Caco-2 (cell line): ENCODE measurements at regions not wholly inside any gene's neighbourhood (a gene's known extent, or its start where the extent isn't known, plus 50 kb on each side); places are given as distances from the start of the nearest gene placed in this dataset.

Experiments used
- BruUV-seq: library from RNA; stranded (reverse); fragments of 400-500 nt; replicated peaks from 2 replicates; lab custom pipeline; 2021; lab: Mats Ljungman, UMichigan
- CTCF ChIA-PET: fragments of 300-600 bp; sonication (Branson Sonifier 250); formaldehyde crosslinking; loops from one replicate; lab custom pipeline; 2022; ENCODE audit warnings: antibody characterized with exemption; lab: Charles Lee
- POLR2A ChIA-PET: fragments of 300-600 bp; sonication (Branson Sonifier 250); formaldehyde crosslinking; loops from one replicate; lab custom pipeline; 2022; ENCODE audit warnings: antibody characterized with exemption; lab: Charles Lee
- DNase-seq, 2 experiments: peaks; one replicate each; pipeline versions ENCODE4 v3.0.0 to v3.0.0-alpha.2; 2020 to 2022
- H3K27me3 ChIP-seq: replicated peaks from 2 replicates; pipeline ENCODE4 v1.6.0; 2011; ENCODE audit warnings: low read length; ENCODE audit not compliant: control insufficient read depth, insufficient read depth
- H3K36me3 ChIP-seq: 2 replicates; pipeline ENCODE4 v1.5.1; 2011; ENCODE audit warnings: low read length; ENCODE audit not compliant: control insufficient read depth, insufficient read depth
- H3K4me1 ChIP-seq: fragments of 250-450 bp; sonication (Bioruptor Pico); 2 replicates; pipeline ENCODE4 v1.5.1; 2020; ENCODE audit warnings: mild to moderate bottlenecking
- H3K4me3 ChIP-seq: 2 replicates; pipeline ENCODE4 v1.5.1; 2011; ENCODE audit warnings: low read depth, mild to moderate bottlenecking, control low read depth, low read length
- H3K9me3 ChIP-seq: fragments of 250-450 bp; sonication (Bioruptor Pico); 2 replicates; pipeline ENCODE4 v1.5.1; 2020; ENCODE audit warnings: mild to moderate bottlenecking, moderate library complexity
- H3K27ac Mint-ChIP-seq: one replicate; pipeline ENCODE4 v1.8.0; 2022; ENCODE audit warnings: mixed read lengths; ENCODE audit not compliant: unreplicated experiment
- H3K27me3 Mint-ChIP-seq: one replicate; pipeline ENCODE4 v1.8.0; 2022; ENCODE audit warnings: mixed read lengths; ENCODE audit not compliant: insufficient read depth, unreplicated experiment
- H3K36me3 Mint-ChIP-seq: one replicate; pipeline ENCODE4 v1.8.0; 2022; ENCODE audit warnings: mild to moderate bottlenecking, mixed read lengths; ENCODE audit not compliant: insufficient read depth, unreplicated experiment
- H3K4me1 Mint-ChIP-seq: one replicate; pipeline ENCODE4 v1.8.0; 2022; ENCODE audit warnings: low read depth, mixed read lengths; ENCODE audit not compliant: unreplicated experiment
- H3K4me3 Mint-ChIP-seq: one replicate; pipeline ENCODE4 v1.8.0; 2022; ENCODE audit warnings: mild to moderate bottlenecking, moderate library complexity, mixed read lengths; ENCODE audit not compliant: unreplicated experiment
- H3K9me3 Mint-ChIP-seq: one replicate; pipeline ENCODE4 v1.8.0; 2022; ENCODE audit warnings: mixed read lengths; ENCODE audit not compliant: unreplicated experiment
- CTCF ChIP-seq, 2 experiments: fragments of 200-600 bp in 1 of 2; IDR thresholded peaks; 1 replicate in 1 of 2; 2 replicates in 1 of 2; pipeline versions ENCODE4 v1.5.1 to v1.8.0; 2011 to 2022; ENCODE audit warnings: antibody characterized with exemption in 1 of 2, control low read depth in 1 of 2, inconsistent platforms in 1 of 2, low read depth in 1 of 2, low read length in 1 of 2, mild to moderate bottlenecking in 1 of 2, moderate library complexity in 1 of 2; ENCODE audit not compliant: insufficient read depth in 1 of 2, severe bottlenecking in 1 of 2, unreplicated experiment in 1 of 2
- intact Hi-C: fragments of 100-400 bp; cut with micrococcal nuclease; formaldehyde crosslinking; loops from one replicate; pipeline ENCODE4 v1.10.0; 2022; ENCODE audit not compliant: unreplicated experiment

- no peaks in the 10 kb centered on the region for H3K36me3 ChIP-seq
- Mint-ChIP-seq H3K36me3 (no peaks in the 10 kb centered on the region), H3K9me3 (no peaks in the 10 kb centered on the region), H3K4me3 (no peak overlapping the region), H3K27me3 (peaks cover 10% of the 10 kb centered on the region), H3K4me1 (no peaks in the 10 kb centered on the region), H3K27ac (no peak overlapping the region)
- no peaks in the 10 kb centered on the region for H3K27me3 ChIP-seq
- intact Hi-C loops, result no loop called here
- no peaks in the 10 kb centered on the region for H3K4me1 ChIP-seq
- BruUV-seq, result no TSS peak
- CTCF ChIA-PET, result interaction anchor here (0.6 kb wide), 1 partner anchor 1204 kb away, joined by 3 read pairs; no protein-coding TSS in a partner anchor
- no peak overlapping the region for H3K4me3 ChIP-seq
- no peak for DNase-seq
- H3K9me3 ChIP-seq, result no peaks in the 10 kb centered on the region
- POLR2A ChIA-PET, result no interaction called here
- TF ChIP-seq CTCF (IDR thresholded peaks at IDR 0.05; ENCODE audit: insufficient read depth in 1 of 2, low read depth in 1 of 2, low read length in 1 of 2, severe bottlenecking in 1 of 2, unreplicated experiment in 1 of 2), result no peak
Measured at GRCh38 chr10:113341138-113341537, 211.7 kb upstream of the HABP2 start.

- Histone ChIP-seq H3K9me3 (no peaks in the 10 kb centered on the region), H3K4me1 (no peaks in the 10 kb centered on the region), H3K4me3 (no peak overlapping the region), H3K36me3 (no peaks in the 10 kb centered on the region), H3K27me3 (no peaks in the 10 kb centered on the region)
- peaks cover 14% of the 10 kb centered on the region for H3K27me3 Mint-ChIP-seq
- no peak for TF ChIP-seq CTCF (IDR thresholded peaks at IDR 0.05; ENCODE audit: insufficient read depth in 1 of 2, low read depth in 1 of 2, low read length in 1 of 2, severe bottlenecking in 1 of 2, unreplicated experiment in 1 of 2)
- POLR2A ChIA-PET, result no interaction called here
- CTCF ChIA-PET, result no interaction called here
- DNase-seq, result no peak
- no peak overlapping the region for H3K27ac Mint-ChIP-seq
- no peak overlapping the region for H3K4me3 Mint-ChIP-seq
- H3K9me3 Mint-ChIP-seq, result peaks cover 10% of the 10 kb centered on the region
- intact Hi-C loops, result no loop called here
- H3K36me3 Mint-ChIP-seq, result no peaks in the 10 kb centered on the region
- no TSS peak for BruUV-seq
- no peaks in the 10 kb centered on the region for H3K4me1 Mint-ChIP-seq
Measured at GRCh38 chr10:113345826-113346624, 206.8 kb upstream of the HABP2 start.

GRCh38 chr10:113347508-113347907 is 205.3 kb upstream of the HABP2 start:
- CTCF ChIA-PET, result no interaction called here
- Mint-ChIP-seq H3K27ac (no peak overlapping the region), H3K9me3 (peaks cover 10% of the 10 kb centered on the region), H3K36me3 (no peaks in the 10 kb centered on the region), H3K4me1 (no peaks in the 10 kb centered on the region), H3K4me3 (no peak overlapping the region), H3K27me3 (peaks cover 13% of the 10 kb centered on the region)
- Histone ChIP-seq H3K4me3 (no peak overlapping the region), H3K36me3 (no peaks in the 10 kb centered on the region), H3K4me1 (no peaks in the 10 kb centered on the region), H3K9me3 (no peaks in the 10 kb centered on the region), H3K27me3 (no peaks in the 10 kb centered on the region)
- intact Hi-C loops, result no loop called here
- TF ChIP-seq CTCF (IDR thresholded peaks at IDR 0.05; ENCODE audit: insufficient read depth in 1 of 2, low read depth in 1 of 2, low read length in 1 of 2, severe bottlenecking in 1 of 2, unreplicated experiment in 1 of 2), result no peak
- DNase-seq, result no peak
- POLR2A ChIA-PET, result no interaction called here
- BruUV-seq, result no TSS peak
